ENCODE measurements at regions not wholly inside any gene's neighbourhood (a gene's known extent, or its start where the extent isn't known, plus 50 kb on each side); places are given as distances from the start of the nearest gene placed in this dataset.

DNA sequence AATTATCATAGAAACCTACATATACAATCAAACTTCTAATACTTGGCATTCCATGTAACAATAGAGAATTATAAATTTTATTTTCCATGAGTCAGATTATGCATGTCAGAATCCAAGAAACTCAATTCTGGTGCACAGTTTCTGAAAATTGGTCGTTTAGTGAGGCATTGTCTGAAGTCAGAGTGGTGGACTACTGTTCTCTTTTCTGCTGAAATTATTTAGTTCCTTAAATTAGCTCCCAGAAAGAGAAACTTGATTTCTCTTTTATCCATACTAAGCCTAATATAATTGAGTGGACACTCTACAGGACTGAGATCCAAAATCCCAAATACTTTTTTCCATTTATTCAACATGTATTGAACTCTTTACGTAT, 265.5 kb downstream of the ALDH8A1 start:
- Histone ChIP-seq H3K9me2 (replicated peaks; ENCODE audit: low read depth, low read length) (no peaks in the 10 kb centered on the region), H3F3A (ENCODE audit: low read depth) (no peaks in the 10 kb centered on the region), H3K9ac (ENCODE audit: low read depth, low read length, poor library complexity, severe bottlenecking) (no peak overlapping the region), H3K4me3 (ENCODE audit: low read length, poor library complexity, severe bottlenecking) (no peak overlapping the region), H3K9me3 (ENCODE audit: insufficient read depth, low read depth, low read length) (no peaks in the 10 kb centered on the region), H3K79me2 (ENCODE audit: insufficient read depth, low read length) (no peaks in the 10 kb centered on the region), H3K36me3 (ENCODE audit: insufficient read depth, low read length) (no peaks in the 10 kb centered on the region), H3K4me1 (ENCODE audit: insufficient read depth, low read length, poor library complexity, severe bottlenecking) (no peaks in the 10 kb centered on the region), H3K4me2 (ENCODE audit: low read depth, low read length, poor library complexity, severe bottlenecking) (no peak overlapping the region), H2AFZ (ENCODE audit: low read length) (no peak overlapping the region), H3K27me3 (ENCODE audit: insufficient read depth, low read length, poor library complexity, severe bottlenecking) (no peaks in the 10 kb centered on the region), H4K20me1 (ENCODE audit: insufficient read depth, low read length, poor library complexity, severe bottlenecking) (no peaks in the 10 kb centered on the region)
- TF ChIP-seq, protein P1, sequence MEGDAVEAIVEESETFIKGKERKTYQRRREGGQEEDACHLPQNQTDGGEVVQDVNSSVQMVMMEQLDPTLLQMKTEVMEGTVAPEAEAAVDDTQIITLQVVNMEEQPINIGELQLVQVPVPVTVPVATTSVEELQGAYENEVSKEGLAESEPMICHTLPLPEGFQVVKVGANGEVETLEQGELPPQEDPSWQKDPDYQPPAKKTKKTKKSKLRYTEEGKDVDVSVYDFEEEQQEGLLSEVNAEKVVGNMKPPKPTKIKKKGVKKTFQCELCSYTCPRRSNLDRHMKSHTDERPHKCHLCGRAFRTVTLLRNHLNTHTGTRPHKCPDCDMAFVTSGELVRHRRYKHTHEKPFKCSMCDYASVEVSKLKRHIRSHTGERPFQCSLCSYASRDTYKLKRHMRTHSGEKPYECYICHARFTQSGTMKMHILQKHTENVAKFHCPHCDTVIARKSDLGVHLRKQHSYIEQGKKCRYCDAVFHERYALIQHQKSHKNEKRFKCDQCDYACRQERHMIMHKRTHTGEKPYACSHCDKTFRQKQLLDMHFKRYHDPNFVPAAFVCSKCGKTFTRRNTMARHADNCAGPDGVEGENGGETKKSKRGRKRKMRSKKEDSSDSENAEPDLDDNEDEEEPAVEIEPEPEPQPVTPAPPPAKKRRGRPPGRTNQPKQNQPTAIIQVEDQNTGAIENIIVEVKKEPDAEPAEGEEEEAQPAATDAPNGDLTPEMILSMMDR (conservative IDR thresholded peaks at IDR 0.05; ENCODE audit: low read length), result no peak

DNA sequence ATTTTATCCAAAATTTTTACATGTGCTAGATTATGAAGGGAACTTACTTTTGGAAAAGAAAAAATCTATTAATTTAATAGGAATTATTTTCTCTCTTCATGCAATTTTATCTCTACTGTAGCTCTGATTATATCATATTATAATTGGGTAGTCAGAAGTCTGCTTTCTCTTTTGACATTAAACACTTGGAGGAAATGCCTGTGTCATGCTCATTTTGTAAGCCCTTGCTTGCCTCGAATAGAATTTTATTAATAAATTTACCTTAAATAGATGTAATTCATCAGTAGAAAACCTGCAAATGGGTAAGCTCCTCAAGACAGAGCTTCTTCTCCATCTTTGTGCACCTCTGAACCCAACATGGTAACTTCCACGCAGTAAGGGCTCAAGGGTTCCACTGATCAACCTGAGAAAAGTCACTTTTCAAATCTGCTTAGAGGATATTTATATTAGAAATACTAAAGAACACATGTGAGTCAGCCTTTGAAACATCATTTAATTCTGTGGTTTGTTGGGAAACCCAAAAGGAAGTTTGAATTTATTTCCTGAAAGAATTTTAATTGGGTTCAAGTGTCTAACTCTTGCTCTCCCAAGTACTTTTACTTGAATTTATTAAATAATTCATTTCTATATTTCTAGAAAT, 266.0 kb downstream of the ALDH8A1 start:
- H3K4me2 ChIP-seq (ENCODE audit: low read depth, low read length, poor library complexity, severe bottlenecking), result no peak overlapping the region
- no peak for TF ChIP-seq EZH2phosphoT487 (IDR thresholded peaks at IDR 0.05; ENCODE audit: borderline replicate concordance)
- TF ChIP-seq, protein P1 (conservative IDR thresholded peaks at IDR 0.05; ENCODE audit: low read length), result no peak
- no peaks in the 10 kb centered on the region for H3F3A ChIP-seq (ENCODE audit: low read depth)
- no peaks in the 10 kb centered on the region for H3K36me3 ChIP-seq (ENCODE audit: insufficient read depth, low read length)
- H3K9me3 ChIP-seq (ENCODE audit: insufficient read depth, low read depth, low read length), result no peaks in the 10 kb centered on the region
- H3K4me1 ChIP-seq (ENCODE audit: insufficient read depth, low read length, poor library complexity, severe bottlenecking), result no peaks in the 10 kb centered on the region
- no peak overlapping the region for H3K4me3 ChIP-seq (ENCODE audit: low read length, poor library complexity, severe bottlenecking)
- H3K27me3 ChIP-seq (ENCODE audit: insufficient read depth, low read length, poor library complexity, severe bottlenecking), result no peaks in the 10 kb centered on the region
- H3K9me2 ChIP-seq (replicated peaks; ENCODE audit: low read depth, low read length), result no peaks in the 10 kb centered on the region
- no peaks in the 10 kb centered on the region for H4K20me1 ChIP-seq (ENCODE audit: insufficient read depth, low read length, poor library complexity, severe bottlenecking)
- H3K9ac ChIP-seq (ENCODE audit: low read depth, low read length, poor library complexity, severe bottlenecking), result no peak overlapping the region
- no peaks in the 10 kb centered on the region for H3K79me2 ChIP-seq (ENCODE audit: insufficient read depth, low read length)
- no peak overlapping the region for H2AFZ ChIP-seq (ENCODE audit: low read length)

DNA sequence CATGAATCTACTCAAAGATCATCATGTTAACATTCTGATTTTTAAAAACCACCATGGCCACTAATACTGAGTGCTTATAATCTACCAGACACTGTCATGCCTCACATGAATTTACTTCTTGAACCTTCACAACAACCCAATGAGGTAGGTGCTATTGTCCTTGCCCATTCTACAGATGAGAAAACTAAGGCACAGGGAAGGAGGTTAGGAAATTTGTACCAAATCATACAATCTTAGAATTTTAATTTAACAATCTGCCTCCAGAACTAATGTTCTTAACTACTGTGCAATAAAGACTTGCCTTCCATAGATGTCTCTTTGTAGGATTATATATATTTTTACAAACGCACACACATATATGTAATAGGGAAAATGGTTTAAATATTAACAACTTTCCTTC, 269.5 kb downstream of the ALDH8A1 start:
- Histone ChIP-seq H3K27me3 (ENCODE audit: insufficient read depth, low read length, poor library complexity, severe bottlenecking) (no peaks in the 10 kb centered on the region), H3K9me3 (ENCODE audit: insufficient read depth, low read depth, low read length) (no peaks in the 10 kb centered on the region), H3K4me1 (ENCODE audit: insufficient read depth, low read length, poor library complexity, severe bottlenecking) (no peaks in the 10 kb centered on the region), H2AFZ (ENCODE audit: low read length) (no peak overlapping the region), H3K9ac (ENCODE audit: low read depth, low read length, poor library complexity, severe bottlenecking) (no peak overlapping the region), H3K36me3 (ENCODE audit: insufficient read depth, low read length) (no peaks in the 10 kb centered on the region), H3F3A (ENCODE audit: low read depth) (no peaks in the 10 kb centered on the region), H3K79me2 (ENCODE audit: insufficient read depth, low read length) (no peaks in the 10 kb centered on the region), H3K9me2 (replicated peaks; ENCODE audit: low read depth, low read length) (no peaks in the 10 kb centered on the region), H3K4me2 (ENCODE audit: low read depth, low read length, poor library complexity, severe bottlenecking) (no peak overlapping the region), H3K4me3 (ENCODE audit: low read length, poor library complexity, severe bottlenecking) (no peak overlapping the region), H4K20me1 (ENCODE audit: insufficient read depth, low read length, poor library complexity, severe bottlenecking) (no peaks in the 10 kb centered on the region)
- TF ChIP-seq, protein P1 (conservative IDR thresholded peaks at IDR 0.05; ENCODE audit: low read length), result no peak
- TF ChIP-seq EZH2phosphoT487 (IDR thresholded peaks at IDR 0.05; ENCODE audit: borderline replicate concordance), result no peak

All from Loucy (cell line).